Osteocyte (in vitro differentiated cells): ENCODE measurements at regions not wholly inside any gene's neighbourhood (a gene's known extent, or its start where the extent isn't known, plus 50 kb on each side); places are given as distances from the start of the nearest gene placed in this dataset.

Source experiments
- DNase-seq: peaks from one replicate; pipeline ENCODE4 v3.0.0; 2021; ENCODE audit warnings: mixed read lengths; ENCODE audit not compliant: unreplicated experiment; ENCODE audit errors: extremely low spot score
- H3K27ac Mint-ChIP-seq: one replicate; pipeline ENCODE4 v1.8.0; 2021; ENCODE audit warnings: mild to moderate bottlenecking, mixed read lengths; ENCODE audit not compliant: unreplicated experiment
- H3K27me3 Mint-ChIP-seq: one replicate; pipeline ENCODE4 v1.8.0; 2021; ENCODE audit warnings: mixed read lengths; ENCODE audit not compliant: unreplicated experiment
- H3K36me3 Mint-ChIP-seq: one replicate; pipeline ENCODE4 v1.8.0; 2021; ENCODE audit warnings: mixed read lengths; ENCODE audit not compliant: unreplicated experiment
- H3K4me1 Mint-ChIP-seq: one replicate; pipeline ENCODE4 v1.8.0; 2021; ENCODE audit warnings: mixed read lengths; ENCODE audit not compliant: unreplicated experiment
- H3K4me3 Mint-ChIP-seq: one replicate; pipeline ENCODE4 v1.8.0; 2021; ENCODE audit warnings: mild to moderate bottlenecking, moderate library complexity, mixed read lengths; ENCODE audit not compliant: unreplicated experiment
- H3K9me3 Mint-ChIP-seq: one replicate; pipeline ENCODE4 v1.8.0; 2021; ENCODE audit warnings: mixed read lengths; ENCODE audit not compliant: unreplicated experiment
- TF ChIP-seq, protein P1 (sequence below): fragments of 200-600 bp; sonication (generic); IDR thresholded peaks from 2 replicates; pipeline ENCODE4 v1.5.0; 2021; ENCODE audit warnings: antibody characterized with exemption, mild to moderate bottlenecking, moderate library complexity

GRCh38 chr6:12348530-12349511, 58.7 kb downstream of the EDN1 start:
- Mint-ChIP-seq H3K27me3 (no peaks in the 10 kb centered on the region), H3K36me3 (peaks cover 7% of the 10 kb centered on the region), H3K9me3 (peaks cover 9% of the 10 kb centered on the region), H3K27ac (peak overlapping the region; percentile 87), H3K4me1 (peaks cover 39% of the 10 kb centered on the region), H3K4me3 (no peak overlapping the region)
- no peak for DNase-seq
- TF ChIP-seq, protein P1, sequence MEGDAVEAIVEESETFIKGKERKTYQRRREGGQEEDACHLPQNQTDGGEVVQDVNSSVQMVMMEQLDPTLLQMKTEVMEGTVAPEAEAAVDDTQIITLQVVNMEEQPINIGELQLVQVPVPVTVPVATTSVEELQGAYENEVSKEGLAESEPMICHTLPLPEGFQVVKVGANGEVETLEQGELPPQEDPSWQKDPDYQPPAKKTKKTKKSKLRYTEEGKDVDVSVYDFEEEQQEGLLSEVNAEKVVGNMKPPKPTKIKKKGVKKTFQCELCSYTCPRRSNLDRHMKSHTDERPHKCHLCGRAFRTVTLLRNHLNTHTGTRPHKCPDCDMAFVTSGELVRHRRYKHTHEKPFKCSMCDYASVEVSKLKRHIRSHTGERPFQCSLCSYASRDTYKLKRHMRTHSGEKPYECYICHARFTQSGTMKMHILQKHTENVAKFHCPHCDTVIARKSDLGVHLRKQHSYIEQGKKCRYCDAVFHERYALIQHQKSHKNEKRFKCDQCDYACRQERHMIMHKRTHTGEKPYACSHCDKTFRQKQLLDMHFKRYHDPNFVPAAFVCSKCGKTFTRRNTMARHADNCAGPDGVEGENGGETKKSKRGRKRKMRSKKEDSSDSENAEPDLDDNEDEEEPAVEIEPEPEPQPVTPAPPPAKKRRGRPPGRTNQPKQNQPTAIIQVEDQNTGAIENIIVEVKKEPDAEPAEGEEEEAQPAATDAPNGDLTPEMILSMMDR = no peak

- TF ChIP-seq, protein P1 = no peak
- Mint-ChIP-seq H3K4me1 (peaks cover 51% of the 10 kb centered on the region), H3K27ac (no peak overlapping the region), H3K9me3 (peaks cover 9% of the 10 kb centered on the region), H3K27me3 (no peaks in the 10 kb centered on the region), H3K36me3 (peaks cover 7% of the 10 kb centered on the region), H3K4me3 (no peak overlapping the region)
- no peak for DNase-seq
Measured at GRCh38 chr6:12350644-12351170, 60.5 kb downstream of the EDN1 start.

GRCh38 chr6:12351672-12352071, 61.5 kb downstream of the EDN1 start:
- H3K27me3 Mint-ChIP-seq = no peaks in the 10 kb centered on the region
- H3K36me3 Mint-ChIP-seq = peaks cover 7% of the 10 kb centered on the region
- peaks cover 9% of the 10 kb centered on the region for H3K9me3 Mint-ChIP-seq
- TF ChIP-seq, protein P1 = no peak
- no peak for DNase-seq
- H3K27ac Mint-ChIP-seq = no peak overlapping the region
- H3K4me3 Mint-ChIP-seq = no peak overlapping the region
- peaks cover 48% of the 10 kb centered on the region for H3K4me1 Mint-ChIP-seq

DNA sequence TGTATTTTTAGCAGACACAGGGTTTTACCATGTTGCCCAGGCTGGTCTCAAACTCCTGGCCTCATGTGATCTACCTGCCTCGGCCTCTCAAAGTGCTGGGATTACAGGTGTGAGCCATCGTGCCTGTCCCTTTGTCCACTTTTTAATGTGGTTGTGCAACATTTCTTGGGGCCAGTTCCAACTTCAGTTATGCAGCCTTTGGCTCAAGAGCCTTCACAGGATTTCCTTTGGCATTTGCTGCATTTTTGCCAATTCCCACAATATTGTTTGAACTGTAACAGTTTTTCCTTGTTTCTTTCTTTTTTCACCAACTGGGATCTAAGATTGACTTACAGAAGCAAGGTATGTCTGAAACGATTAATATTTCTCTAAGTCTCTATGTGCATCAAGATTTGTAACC, 63.6 kb downstream of the EDN1 start:
- DNase-seq = no peak
- H3K4me1 Mint-ChIP-seq = peaks cover 51% of the 10 kb centered on the region
- TF ChIP-seq, protein P1 = no peak
- H3K36me3 Mint-ChIP-seq = peaks cover 7% of the 10 kb centered on the region
- H3K4me3 Mint-ChIP-seq = no peak overlapping the region
- H3K27me3 Mint-ChIP-seq = no peaks in the 10 kb centered on the region
- H3K27ac Mint-ChIP-seq = peak overlapping the region; percentile 35
- peaks cover 9% of the 10 kb centered on the region for H3K9me3 Mint-ChIP-seq

DNA sequence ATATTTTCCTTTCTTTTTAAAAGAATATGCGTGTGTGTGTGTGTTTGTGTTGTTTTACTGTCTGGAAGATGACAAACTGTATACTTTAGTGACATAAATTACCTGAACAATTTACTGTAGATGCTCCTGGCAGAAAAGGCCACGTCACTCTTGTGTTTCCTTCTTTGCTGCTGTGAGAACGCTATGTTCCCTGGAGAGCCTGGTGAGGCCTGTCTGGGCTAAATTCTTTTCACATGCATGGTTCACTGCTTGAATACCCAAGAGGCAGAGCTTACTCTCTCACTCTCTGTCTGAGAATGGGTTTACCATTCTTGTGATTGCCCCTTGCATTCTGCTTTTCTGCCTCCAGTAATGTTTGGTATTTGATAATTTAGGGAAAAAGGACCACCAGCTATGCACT, 64.3 kb downstream of the EDN1 start:
- peaks cover 7% of the 10 kb centered on the region for H3K36me3 Mint-ChIP-seq
- H3K4me3 Mint-ChIP-seq = peak overlapping the region; percentile 41
- H3K4me1 Mint-ChIP-seq = peaks cover 45% of the 10 kb centered on the region
- H3K9me3 Mint-ChIP-seq = peaks cover 9% of the 10 kb centered on the region
- no peak for DNase-seq
- H3K27me3 Mint-ChIP-seq = no peaks in the 10 kb centered on the region
- TF ChIP-seq, protein P1 = no peak
- peak overlapping the region; percentile 91 for H3K27ac Mint-ChIP-seq
